A549 (cell line): ENCODE measurements at regions not wholly inside any gene's neighbourhood (a gene's known extent, or its start where the extent isn't known, plus 50 kb on each side); places are given as distances from the start of the nearest gene placed in this dataset.

Source experiments
- BHLHE40 ChIP-seq: IDR thresholded peaks from 2 replicates; pipeline ENCODE4 v1.6.1; 2012; ENCODE audit warnings: low read depth, low read length, inconsistent platforms
- EP300 ChIP-seq, 2 experiments: fragments of >200 bp; sonication (Bioruptor Twin); formaldehyde crosslinking; IDR thresholded peaks; 2 replicates in 1 of 2; 3 replicates in 1 of 2; pipeline ENCODE4 v1.6.1; 2016 to 2017
- HOXA7 ChIP-seq: fragments of 250-450 bp; sonication (Bioruptor Pico); IDR thresholded peaks from 2 replicates; pipeline ENCODE4 v1.5.0; 2020; ENCODE audit warnings: mild to moderate bottlenecking, moderate library complexity
- NR3C1 ChIP-seq: fragments of >200 bp; sonication (Bioruptor Twin); formaldehyde crosslinking; IDR thresholded peaks from 3 replicates; pipeline ENCODE4 v1.6.1; 2017
- POLR2A ChIP-seq: IDR thresholded peaks from 2 replicates; pipeline ENCODE4 v1.6.1; 2012; ENCODE audit warnings: mild to moderate bottlenecking, low read length
- RNF2 ChIP-seq: fragments of 200-600 bp; sonication (generic); IDR thresholded peaks from 2 replicates; pipeline ENCODE4 v1.6.1; 2016; ENCODE audit warnings: low read depth, mild to moderate bottlenecking, antibody characterized with exemption, moderate library complexity, borderline replicate concordance
- SMC3 ChIP-seq: fragments of >200 bp; sonication (Bioruptor Twin); formaldehyde crosslinking; IDR thresholded peaks from 3 replicates; pipeline ENCODE4 v1.6.1; 2018; ENCODE audit warnings: inconsistent platforms
- SREBF2 ChIP-seq: fragments of 450-650 bp; IDR thresholded peaks from 2 replicates; pipeline ENCODE4 v1.6.1; 2014; ENCODE audit warnings: mild to moderate bottlenecking, moderate library complexity
- TF ChIP-seq, protein P1 (sequence below): fragments of >200 bp; sonication (Bioruptor Twin); formaldehyde crosslinking; IDR thresholded peaks from 3 replicates; pipeline ENCODE4 v1.5.1; 2016
- TF ChIP-seq, protein P2 (sequence below): fragments of 200-600 bp; sonication (generic); IDR thresholded peaks from 2 replicates; pipeline ENCODE4 v1.6.1; 2016; ENCODE audit warnings: antibody characterized with exemption, mild to moderate bottlenecking, moderate library complexity
- TF ChIP-seq, protein P3 (sequence below): IDR thresholded peaks from 2 replicates; pipeline ENCODE4 v1.6.1; 2012

DNA sequence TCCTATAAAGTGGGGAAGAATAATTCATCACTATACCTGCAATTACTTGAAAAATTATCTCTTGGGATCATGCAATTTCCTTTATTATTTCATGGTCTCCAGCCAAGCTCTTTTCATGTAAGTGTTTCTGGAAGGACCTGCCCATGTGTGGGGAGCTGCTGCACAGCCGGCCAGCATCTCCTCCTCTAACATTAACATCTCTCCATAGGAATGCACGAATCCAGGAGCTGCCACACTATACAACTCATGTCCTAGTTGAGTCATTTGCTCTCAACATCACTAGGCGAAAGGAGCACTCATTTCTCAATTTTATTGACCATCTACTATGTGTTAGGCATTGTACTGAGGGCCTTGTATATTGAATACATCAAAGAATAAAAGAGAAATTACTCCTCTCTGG, 144.3 kb upstream of the ERBB4 start:
- TF ChIP-seq, protein P1, sequence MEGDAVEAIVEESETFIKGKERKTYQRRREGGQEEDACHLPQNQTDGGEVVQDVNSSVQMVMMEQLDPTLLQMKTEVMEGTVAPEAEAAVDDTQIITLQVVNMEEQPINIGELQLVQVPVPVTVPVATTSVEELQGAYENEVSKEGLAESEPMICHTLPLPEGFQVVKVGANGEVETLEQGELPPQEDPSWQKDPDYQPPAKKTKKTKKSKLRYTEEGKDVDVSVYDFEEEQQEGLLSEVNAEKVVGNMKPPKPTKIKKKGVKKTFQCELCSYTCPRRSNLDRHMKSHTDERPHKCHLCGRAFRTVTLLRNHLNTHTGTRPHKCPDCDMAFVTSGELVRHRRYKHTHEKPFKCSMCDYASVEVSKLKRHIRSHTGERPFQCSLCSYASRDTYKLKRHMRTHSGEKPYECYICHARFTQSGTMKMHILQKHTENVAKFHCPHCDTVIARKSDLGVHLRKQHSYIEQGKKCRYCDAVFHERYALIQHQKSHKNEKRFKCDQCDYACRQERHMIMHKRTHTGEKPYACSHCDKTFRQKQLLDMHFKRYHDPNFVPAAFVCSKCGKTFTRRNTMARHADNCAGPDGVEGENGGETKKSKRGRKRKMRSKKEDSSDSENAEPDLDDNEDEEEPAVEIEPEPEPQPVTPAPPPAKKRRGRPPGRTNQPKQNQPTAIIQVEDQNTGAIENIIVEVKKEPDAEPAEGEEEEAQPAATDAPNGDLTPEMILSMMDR: no peak
- TF ChIP-seq SREBF2 (no peak), RNF2 (no peak), NR3C1 (no peak), POLR2A (no peak), BHLHE40 (no peak), HOXA7 (CRISPR knock-in tag) (no peak), SMC3 (no peak), EP300 (IDR thresholded peaks at IDR 0.05) (no peak)
- TF ChIP-seq, protein P2, sequence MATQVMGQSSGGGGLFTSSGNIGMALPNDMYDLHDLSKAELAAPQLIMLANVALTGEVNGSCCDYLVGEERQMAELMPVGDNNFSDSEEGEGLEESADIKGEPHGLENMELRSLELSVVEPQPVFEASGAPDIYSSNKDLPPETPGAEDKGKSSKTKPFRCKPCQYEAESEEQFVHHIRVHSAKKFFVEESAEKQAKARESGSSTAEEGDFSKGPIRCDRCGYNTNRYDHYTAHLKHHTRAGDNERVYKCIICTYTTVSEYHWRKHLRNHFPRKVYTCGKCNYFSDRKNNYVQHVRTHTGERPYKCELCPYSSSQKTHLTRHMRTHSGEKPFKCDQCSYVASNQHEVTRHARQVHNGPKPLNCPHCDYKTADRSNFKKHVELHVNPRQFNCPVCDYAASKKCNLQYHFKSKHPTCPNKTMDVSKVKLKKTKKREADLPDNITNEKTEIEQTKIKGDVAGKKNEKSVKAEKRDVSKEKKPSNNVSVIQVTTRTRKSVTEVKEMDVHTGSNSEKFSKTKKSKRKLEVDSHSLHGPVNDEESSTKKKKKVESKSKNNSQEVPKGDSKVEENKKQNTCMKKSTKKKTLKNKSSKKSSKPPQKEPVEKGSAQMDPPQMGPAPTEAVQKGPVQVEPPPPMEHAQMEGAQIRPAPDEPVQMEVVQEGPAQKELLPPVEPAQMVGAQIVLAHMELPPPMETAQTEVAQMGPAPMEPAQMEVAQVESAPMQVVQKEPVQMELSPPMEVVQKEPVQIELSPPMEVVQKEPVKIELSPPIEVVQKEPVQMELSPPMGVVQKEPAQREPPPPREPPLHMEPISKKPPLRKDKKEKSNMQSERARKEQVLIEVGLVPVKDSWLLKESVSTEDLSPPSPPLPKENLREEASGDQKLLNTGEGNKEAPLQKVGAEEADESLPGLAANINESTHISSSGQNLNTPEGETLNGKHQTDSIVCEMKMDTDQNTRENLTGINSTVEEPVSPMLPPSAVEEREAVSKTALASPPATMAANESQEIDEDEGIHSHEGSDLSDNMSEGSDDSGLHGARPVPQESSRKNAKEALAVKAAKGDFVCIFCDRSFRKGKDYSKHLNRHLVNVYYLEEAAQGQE: no peak
- TF ChIP-seq, protein P3, sequence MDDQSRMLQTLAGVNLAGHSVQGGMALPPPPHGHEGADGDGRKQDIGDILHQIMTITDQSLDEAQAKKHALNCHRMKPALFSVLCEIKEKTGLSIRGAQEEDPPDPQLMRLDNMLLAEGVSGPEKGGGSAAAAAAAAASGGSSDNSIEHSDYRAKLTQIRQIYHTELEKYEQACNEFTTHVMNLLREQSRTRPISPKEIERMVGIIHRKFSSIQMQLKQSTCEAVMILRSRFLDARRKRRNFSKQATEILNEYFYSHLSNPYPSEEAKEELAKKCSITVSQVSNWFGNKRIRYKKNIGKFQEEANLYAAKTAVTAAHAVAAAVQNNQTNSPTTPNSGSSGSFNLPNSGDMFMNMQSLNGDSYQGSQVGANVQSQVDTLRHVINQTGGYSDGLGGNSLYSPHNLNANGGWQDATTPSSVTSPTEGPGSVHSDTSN: no peak
